Inflammatory macrophage (primary cell): ENCODE measurements at regions not wholly inside any gene's neighbourhood (a gene's known extent, or its start where the extent isn't known, plus 50 kb on each side); places are given as distances from the start of the nearest gene placed in this dataset.
"Not testable (repeated sequence)": the region's sequence is repeated elsewhere in the genome, so short reads cannot be mapped to it uniquely, and the experiment has no call there.

Experiments
- DNase-seq, 2 donors: peaks; one replicate each; pipeline ENCODE4 v3.0.0-alpha.2; 2020 to 2022

GRCh38 chr17:71413935-71414334 is 706.9 kb upstream of the SOX9 start:
- no peak for DNase-seq

DNA sequence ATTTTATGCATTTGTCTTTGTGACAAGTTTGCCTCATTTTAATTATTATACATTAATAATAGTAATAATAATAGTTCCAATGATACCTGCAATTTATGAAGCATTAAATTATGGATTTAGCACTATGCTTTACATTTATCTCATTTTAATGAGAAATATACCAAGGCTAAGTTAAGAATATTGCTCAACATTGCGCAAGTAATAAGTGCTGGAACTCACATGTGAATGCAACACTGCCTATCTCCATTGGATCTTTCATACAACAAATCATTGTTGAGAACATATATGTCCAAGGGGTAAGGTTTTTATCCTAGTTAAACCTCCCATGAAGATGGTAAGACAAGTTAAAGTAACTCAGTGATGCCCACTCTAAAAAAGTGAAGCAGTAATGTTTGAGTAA is 703.7 kb upstream of the SOX9 start:
- DNase-seq = no peak

DNA sequence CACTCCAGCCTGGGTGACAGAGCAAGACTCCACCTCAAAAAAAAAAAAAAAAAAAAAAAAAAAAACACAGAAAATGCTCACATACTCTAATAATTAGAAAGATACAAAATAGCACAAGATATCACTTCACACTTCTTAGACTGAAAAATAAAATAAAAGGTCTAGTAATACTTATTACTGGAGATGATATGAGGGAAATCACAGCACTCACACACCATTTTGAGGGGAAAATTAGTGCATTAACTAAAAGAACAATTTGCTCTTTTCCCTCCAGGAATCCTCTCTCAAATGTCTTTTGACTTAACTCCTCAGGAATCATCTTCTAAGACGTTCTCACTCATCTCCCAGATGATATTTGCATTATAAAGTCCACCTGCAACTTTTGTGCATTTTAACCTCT is 697.9 kb upstream of the SOX9 start:
- DNase-seq = no peak

- DNase-seq = no peak
These were observed 696.8 kb upstream of the SOX9 start for GRCh38 chr17:71423871-71424546.

DNA sequence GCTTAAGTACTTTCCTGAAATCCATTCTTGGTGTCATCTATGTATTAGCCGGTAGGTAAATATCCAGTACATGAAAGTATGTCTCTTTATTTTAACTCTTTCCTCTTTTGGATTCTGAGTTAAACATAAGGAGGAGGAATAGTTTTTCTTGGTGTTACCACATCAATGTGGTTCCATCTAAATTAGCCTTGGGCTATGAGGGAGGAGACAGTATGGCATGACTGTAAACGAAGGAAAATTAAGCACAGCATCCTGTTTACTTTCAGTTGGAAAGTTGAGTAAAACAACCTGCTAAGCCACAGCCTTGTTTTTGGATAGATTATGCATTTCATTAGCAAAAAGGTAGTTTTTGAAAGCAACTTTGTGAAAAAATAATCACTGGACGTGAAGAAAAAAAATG is 693.0 kb upstream of the SOX9 start:
- DNase-seq = no peak

GRCh38 chr17:71428897-71429296 is 691.9 kb upstream of the SOX9 start:
- DNase-seq = no peak

DNA sequence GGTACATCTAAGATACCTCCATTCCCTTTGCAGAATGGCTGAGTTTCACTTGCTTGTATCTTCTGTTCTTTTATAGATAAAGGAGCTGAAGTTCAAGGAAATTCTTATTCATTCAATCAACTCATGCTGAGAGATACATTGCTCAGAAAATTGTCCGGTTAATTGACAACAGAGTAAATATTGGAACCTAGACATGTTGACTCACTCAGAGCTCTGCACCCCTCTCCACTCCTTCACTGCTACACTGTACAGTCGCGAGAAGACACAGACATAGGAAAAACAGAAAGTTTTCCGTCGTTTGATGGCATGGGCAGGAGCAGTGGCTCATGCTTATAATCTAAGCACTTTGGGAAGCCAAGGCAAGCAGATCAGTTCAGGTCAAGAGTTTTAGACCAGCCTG is 690.5 kb upstream of the SOX9 start:
- no peak for DNase-seq

DNA sequence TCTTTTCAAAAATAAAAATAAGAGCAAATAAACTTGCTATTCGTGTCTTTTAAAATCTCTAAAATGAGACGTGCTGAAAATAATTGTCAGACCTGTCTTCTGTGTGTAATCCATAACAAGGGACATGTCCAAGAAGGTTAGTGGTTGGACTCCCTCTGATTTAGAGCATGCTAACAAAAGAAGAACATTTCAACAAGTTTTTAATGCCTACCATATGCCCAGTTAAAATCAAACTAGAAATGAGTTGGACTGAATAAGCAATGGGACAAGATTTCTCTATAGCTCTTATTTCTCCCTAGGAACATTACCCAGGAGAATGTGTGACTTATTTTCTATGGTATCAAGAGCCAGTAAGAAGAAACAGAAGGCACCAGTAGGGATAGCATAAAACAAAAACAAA is 689.7 kb upstream of the SOX9 start:
- DNase-seq = no peak

DNA sequence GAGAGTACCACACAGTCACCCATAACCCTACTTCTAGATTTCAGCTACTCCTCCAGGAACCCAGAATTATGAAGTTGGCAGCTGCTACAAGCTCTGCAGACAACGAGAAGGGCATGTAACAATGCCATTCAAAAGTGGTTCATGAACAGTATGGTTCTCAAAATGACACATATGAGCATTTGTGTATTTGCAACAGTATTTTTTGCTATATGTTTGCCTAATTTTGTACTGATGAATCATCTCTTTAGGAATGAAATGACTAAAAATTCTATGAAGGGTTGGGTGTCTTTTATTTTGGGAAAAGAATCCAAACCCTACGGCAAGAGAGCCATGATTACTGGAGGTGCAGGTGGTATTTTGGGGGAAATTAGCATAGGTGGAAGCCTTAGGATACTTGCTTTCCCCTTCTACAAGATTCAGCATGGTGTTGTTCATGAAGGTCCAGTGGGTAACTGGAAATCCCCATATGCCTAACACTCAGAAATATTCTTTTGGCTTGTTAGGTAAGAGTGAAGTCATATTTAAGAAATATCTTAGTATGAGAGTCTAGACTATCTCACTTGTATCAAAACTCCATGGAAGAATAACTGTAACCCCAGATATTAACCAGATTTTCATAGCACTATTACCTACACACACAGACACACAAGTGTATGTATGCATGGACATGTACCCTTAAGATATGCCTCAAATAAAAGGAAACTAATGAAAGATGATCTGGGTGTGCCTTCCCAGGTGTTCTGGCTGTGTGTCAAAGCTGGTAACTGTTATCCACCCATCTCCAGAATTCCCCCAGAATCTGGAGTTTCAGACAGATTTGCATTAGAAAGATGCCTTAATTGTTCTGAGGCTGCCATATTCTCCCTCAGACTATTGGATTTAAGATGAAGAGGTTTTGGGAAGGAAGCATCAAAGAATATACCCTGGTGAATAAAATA is 688.2 kb upstream of the SOX9 start:
- no peak for DNase-seq

DNA sequence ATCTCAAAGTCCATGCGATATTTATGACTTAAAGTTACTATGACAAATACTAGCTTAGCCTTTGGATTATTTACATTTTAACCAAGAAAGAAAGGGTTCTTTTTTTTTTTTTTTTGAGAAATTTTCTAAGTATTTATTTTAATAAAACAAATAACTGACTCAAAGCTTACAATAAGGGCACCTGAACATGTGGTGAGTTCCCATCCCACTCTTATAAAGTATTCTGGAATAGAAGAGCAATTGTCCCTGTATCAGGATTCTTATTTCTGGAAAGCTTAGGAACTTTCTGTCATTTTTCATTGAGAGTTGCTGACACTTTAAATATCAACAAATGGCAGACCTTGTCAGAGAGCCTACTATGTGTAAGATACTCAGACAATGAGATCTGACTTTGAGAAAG is 686.1 kb upstream of the SOX9 start:
- DNase-seq = no peak

- no peak for DNase-seq
These were observed 684.3 kb upstream of the SOX9 start for GRCh38 chr17:71436479-71436878.

GRCh38 chr17:71437166-71437565 is 683.7 kb upstream of the SOX9 start:
- DNase-seq = no peak

GRCh38 chr17:71438631-71439146 is 682.1 kb upstream of the SOX9 start:
- no peak for DNase-seq

DNA sequence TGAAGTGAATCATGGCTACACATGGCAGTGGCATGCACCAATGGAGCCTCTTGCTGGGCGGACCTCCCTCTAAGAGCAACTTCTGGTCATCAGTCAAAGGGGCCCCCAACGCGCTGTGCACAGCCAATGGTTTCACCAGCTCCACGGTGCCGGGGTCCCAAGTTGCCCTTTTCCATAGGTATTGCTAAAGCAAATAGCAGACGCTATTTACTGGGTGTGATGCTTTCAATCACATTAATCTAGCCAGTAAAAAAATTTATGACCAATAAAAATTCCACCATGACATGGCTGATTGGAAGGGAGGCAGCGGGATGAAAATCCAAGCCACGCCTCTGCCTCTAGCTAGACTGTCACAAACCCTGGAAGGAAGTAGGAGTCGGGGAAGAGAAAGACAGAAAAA is 680.3 kb upstream of the SOX9 start:
- DNase-seq = no peak

DNA sequence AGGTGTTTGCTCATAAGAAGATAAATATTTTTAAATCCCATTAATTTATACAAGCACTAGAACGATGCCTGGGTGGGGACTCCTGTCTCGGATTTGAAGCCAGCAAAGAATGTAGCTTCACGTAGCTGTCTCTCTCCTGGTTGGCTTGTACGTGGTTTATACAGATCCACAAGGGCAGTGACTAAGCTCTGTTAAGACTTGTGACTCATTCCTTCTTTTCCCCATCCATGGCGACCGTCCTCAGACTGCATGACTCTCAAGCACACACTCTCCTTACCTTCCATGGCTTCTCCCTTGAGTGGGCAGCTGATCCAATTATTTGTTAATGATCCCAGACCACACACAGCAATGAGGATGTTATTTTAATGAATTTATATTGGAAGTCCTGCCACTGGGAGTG is 679.7 kb upstream of the SOX9 start:
- DNase-seq = no peak

DNA sequence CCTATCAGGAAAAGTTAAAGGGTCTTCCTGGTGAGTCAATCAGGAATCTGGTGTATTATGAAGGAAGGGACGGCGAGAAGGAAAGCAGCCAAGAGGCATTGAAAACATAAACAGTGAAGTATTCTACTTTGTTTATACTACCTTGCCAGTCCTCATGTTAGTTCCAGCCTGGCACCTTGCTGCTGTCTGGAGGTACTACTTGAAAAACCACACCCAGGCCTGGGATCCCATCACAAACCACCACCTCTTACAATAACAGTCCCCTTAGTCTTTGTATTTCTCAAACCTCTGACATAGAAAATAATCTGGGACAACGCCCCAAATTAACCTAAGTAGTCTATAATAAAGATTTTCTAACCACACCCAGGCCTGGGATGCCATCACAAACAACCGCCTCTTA is 676.7 kb upstream of the SOX9 start:
- DNase-seq = no peak

- DNase-seq = no peak
These were observed 674.0 kb upstream of the SOX9 start for GRCh38 chr17:71446645-71447437.

GRCh38 chr17:71447644-71448043 is 673.2 kb upstream of the SOX9 start:
- DNase-seq = no peak

DNA sequence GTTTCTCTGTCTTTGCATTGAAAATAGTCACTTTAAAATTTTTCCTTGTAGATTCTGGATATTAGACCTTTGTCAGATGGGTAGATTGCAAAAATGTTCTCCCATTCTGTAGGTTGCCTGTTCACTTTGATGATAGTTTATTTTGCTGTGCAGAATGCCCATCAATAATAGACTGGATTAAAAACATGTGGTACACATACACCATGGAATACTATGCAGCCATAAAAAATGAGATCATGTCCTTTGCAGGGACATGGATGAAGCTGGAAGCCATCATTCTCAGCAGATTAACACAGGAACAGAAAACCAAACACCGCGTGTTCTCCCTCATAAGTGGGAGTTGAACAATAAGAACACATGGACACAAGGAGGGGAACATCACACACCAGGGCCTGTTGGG is 670.2 kb upstream of the SOX9 start:
- DNase-seq = not testable (repeated sequence)

DNA sequence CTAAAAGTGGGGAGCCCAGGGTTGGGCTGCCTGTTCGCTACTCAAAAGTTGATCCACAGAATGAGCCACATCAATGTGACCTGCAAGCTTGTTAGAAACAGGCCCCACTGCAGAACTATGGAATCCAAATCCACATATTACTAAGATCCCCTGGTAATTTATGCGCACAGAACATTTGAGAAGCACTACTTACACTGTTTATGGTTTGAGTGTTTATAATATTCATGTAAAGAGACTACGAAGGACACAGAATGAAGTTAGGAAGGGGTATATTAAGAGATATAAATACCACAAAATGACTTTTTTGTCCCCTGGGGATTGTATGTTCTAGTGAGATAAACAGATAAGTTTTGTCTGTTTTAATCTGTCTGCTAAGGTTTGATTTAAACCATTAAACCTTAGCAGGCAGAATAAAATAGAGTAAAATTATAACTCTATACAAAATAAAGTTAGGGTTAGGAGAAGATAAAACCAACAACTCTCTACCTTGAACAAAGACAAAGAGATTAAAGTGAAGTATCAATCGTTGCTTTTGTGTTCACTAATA is 666.9 kb upstream of the SOX9 start:
- no peak for DNase-seq

DNA sequence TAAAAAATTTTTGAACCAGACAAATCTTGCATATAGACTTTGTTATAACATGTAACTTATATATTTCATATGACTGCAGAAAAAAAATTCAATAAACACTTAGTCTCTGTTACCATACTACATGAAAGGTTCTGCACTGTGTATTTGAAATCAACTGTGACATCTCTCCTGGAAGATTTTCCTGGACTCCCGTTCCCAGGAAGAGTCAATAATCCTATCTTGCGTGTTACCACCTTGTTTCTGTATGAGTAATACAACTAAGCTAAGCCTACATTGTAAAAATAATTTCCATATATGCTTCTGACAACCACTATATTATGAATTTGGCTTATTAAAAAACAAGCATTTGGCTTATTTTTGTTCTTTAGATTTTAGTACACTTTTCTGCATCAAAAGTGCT is 665.6 kb upstream of the SOX9 start:
- DNase-seq = no peak

DNA sequence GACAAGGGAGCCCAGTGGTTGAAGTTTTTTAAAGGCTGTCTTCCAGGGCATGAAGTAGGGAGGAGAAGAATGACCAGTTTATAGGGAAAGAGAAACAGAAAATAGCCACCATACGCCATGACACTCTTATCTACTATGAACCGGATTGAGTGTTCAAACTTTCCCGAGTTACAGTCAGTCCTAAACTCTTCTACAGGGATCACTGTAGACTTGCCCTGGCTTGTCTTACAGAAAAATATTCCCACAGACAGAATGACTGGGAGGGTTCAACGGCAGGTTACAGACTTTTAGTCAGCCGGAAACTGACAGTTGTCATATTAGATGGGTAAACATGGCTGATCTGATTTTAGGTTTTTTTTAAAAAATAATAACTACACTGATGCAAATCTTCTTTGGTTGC is 662.5 kb upstream of the SOX9 start:
- DNase-seq = no peak

GRCh38 chr17:71460943-71461342 is 659.9 kb upstream of the SOX9 start:
- DNase-seq = peak; percentile 28 to 47
